Adrenal gland (tissue), 9 donors: ENCODE measurements at regions not wholly inside any gene's neighbourhood (a gene's known extent, or its start where the extent isn't known, plus 50 kb on each side); places are given as distances from the start of the nearest gene placed in this dataset.

Source experiments
- DNase-seq, 7 donors: peaks; one replicate each; pipeline ENCODE4 v3.0.0-alpha.2; 2019 to 2020
- H3K27ac ChIP-seq, 5 donors: fragments of 200-600 bp; sonication (generic) in 4 of 5; 1 replicate in 3 of 5; 2 replicates in 2 of 5; pipeline versions ENCODE4 v1.5.1 to v1.8.0; 2016 to 2020; ENCODE audit warnings: mild to moderate bottlenecking in 1 of 5
- H3K27me3 ChIP-seq: fragments of 200-600 bp; 2 replicates; pipeline ENCODE4 v1.8.0; 2021
- H3K36me3 ChIP-seq, 2 donors: fragments of 200-600 bp; replicated peaks in 1 of 2; 1 replicate in 1 of 2; 2 replicates in 1 of 2; pipeline versions ENCODE4 v1.5.1 to v1.8.0; 2018 to 2022
- H3K4me1 ChIP-seq, 2 donors: fragments of 200-600 bp; replicated peaks in 1 of 2; 1 replicate in 1 of 2; 2 replicates in 1 of 2; pipeline versions ENCODE4 v1.5.1 to v1.8.0; 2018 to 2021
- H3K4me3 ChIP-seq, 4 donors: fragments of 200-600 bp; sonication (generic) in 3 of 4; one replicate each; pipeline ENCODE4 v1.5.1; 2016 to 2018
- H3K9me3 ChIP-seq, 3 donors: fragments of 200-600 bp; sonication (generic) in 1 of 3; replicated peaks in 1 of 3; 1 replicate in 2 of 3; 2 replicates in 1 of 3; pipeline versions ENCODE4 v1.5.1 to v1.8.0; 2016 to 2021
- CTCF ChIP-seq, 6 experiments: fragments of 450-650 bp in 4 of 6; fragments of 200-600 bp in 2 of 6; sonication (generic) in 1 of 6; IDR thresholded peaks; 1 replicate in 5 of 6; 2 replicates in 1 of 6; pipeline versions ENCODE4 v1.5.1 to v1.8.0; 2016 to 2021; ENCODE audit warnings: antibody characterized with exemption in 6 of 6, mild to moderate bottlenecking in 2 of 6, moderate library complexity in 1 of 6
- POLR2A ChIP-seq, 2 donors: fragments of 450-650 bp; IDR thresholded peaks; one replicate each; pipeline ENCODE4 v1.6.1; 2017; ENCODE audit warnings: antibody characterized with exemption in 2 of 2, mild to moderate bottlenecking in 2 of 2, moderate library complexity in 1 of 2
- WGBS, 4 donors: extraction: QIAGEN DNeasy Blood & Tissue Kit in 2 of 4; methylation state at CpG; one replicate each; pipeline versions ENCODE4 v1.1.5 to v1.1.7; 2013 to 2017; 5-methylcytosine and 5-hydroxymethylcytosine counted together
- intact Hi-C, 2 donors: fragments of 100-400 bp; cut with DNase I; formaldehyde crosslinking; loops; one replicate each; pipeline versions ENCODE4 v1.14.1 to v1.15.0; 2022 to 2023
- donor health status: healthy with polysubstance abuse.
- donor health status: Bipolar disorder and iron deficiency.
- donor health status: DM: yes; HTN: yes; CAD: no.
- donor health status: DM: no; HTN: no; CAD: no.
- donor health status: DM: no; HTN: no; CAD: no.

DNA sequence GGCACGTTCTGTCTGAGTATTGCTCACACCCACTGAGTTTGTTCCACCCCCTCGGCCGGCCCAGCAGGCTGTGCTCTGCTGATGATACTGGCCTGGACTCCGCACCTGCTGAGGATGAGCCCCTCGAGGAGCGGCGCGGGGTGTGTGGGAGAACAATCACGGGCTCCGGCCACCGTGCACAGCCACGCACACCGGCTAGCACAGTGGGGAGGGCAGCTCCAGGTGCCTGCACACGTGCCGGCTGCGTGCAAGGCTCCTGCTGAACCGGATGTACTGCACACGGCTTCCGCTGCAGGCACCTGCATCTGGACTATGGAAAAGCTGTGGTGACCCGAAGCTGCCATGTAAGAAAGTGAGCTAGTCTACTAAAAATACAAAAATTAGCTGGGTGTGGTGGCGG, 485.2 kb upstream of the CDH9 start:
- H3K9me3 ChIP-seq: no peaks in the 10 kb centered on the region
- H3K4me3 ChIP-seq: no peak overlapping the region
- H3K4me1 ChIP-seq: no peaks in the 10 kb centered on the region
- no peak for DNase-seq
- no peak for TF ChIP-seq CTCF (IDR thresholded peaks at IDR 0.05)
- TF ChIP-seq POLR2A (IDR thresholded peaks at IDR 0.05): no peak
- WGBS, 4 donors: 76 to 96% (median 93%) methylated on average over 8 to 21 of the region's 21 CpGs
- intact Hi-C loops: no loop called here
- no peaks in the 10 kb centered on the region for H3K36me3 ChIP-seq
- H3K27ac ChIP-seq: no peak overlapping the region
- H3K27me3 ChIP-seq: no peaks in the 10 kb centered on the region

DNA sequence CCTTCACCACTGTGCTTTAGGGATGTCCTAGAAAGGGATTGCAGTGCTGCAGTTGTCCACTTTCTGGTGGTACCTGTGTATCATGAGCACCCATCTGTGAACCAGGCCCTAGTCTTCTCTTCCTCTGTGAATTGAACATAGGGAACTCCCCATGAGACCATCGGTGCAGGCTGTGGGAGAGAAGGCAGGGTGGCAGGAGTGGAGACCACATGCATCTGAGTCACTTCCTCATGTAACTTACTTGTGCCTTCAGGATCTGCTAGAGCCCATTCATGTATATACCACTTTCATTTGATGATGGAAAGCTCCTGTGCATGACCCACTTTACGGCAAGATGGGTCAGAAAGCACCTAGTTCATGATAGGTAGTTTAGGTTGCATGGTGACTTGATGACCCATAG, 478.1 kb upstream of the CDH9 start:
- no peak overlapping the region for H3K4me3 ChIP-seq
- H3K36me3 ChIP-seq: no peaks in the 10 kb centered on the region
- H3K27me3 ChIP-seq: no peaks in the 10 kb centered on the region
- H3K4me1 ChIP-seq: no peaks in the 10 kb centered on the region
- no peaks in the 10 kb centered on the region for H3K9me3 ChIP-seq
- intact Hi-C loops: no loop called here
- H3K27ac ChIP-seq: no peak overlapping the region
- DNase-seq: no peak
- WGBS, 4 donors: 83 to 89% (median 85%) methylated on average over 1 to 2 of the region's 2 CpGs
- TF ChIP-seq CTCF (IDR thresholded peaks at IDR 0.05) (no peak), POLR2A (IDR thresholded peaks at IDR 0.05) (no peak)

DNA sequence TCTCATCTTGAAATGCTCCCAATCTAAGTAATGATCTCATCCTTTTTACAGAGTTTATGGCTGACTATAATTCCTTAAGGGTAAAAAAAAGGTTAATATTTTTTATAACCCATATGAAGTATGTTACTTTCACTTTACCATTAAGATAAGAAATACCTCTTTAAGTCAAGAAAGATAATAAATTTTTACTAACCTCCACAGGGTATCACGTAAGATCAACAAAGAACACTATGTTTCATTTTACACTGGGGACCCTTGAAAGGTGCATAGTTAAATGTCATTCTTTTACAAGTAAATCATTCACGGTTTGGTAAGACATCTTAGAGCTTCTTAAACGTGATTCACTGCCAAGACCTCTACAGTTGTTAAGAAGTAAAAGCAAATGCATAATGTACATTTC, 472.7 kb upstream of the CDH9 start:
- intact Hi-C loops: no loop called here
- Histone ChIP-seq H3K4me3 (no peak overlapping the region), H3K36me3 (no peaks in the 10 kb centered on the region), H3K9me3 (peaks cover 0 to 7% (median 0%) of the 10 kb centered on the region in 3 donors), H3K4me1 (no peaks in the 10 kb centered on the region), H3K27me3 (no peaks in the 10 kb centered on the region), H3K27ac (no peak overlapping the region)
- DNase-seq: no peak
- 30 to 40% (median 35%) methylated on average over 3 of the region's 3 CpGs for WGBS, 4 donors
- TF ChIP-seq POLR2A (IDR thresholded peaks at IDR 0.05) (no peak), CTCF (IDR thresholded peaks at IDR 0.05) (no peak)

GRCh38 chr5:27503813-27504212, 465.4 kb upstream of the CDH9 start:
- no peaks in the 10 kb centered on the region for H3K36me3 ChIP-seq
- no peaks in the 10 kb centered on the region for H3K4me1 ChIP-seq
- 56 to 71% (median 63%) methylated on average over 3 of the region's 3 CpGs for WGBS, 4 donors
- no peak overlapping the region for H3K27ac ChIP-seq
- no peak overlapping the region for H3K4me3 ChIP-seq
- no peak for TF ChIP-seq POLR2A (IDR thresholded peaks at IDR 0.05)
- TF ChIP-seq CTCF (IDR thresholded peaks at IDR 0.05): no peak
- no peaks in the 10 kb centered on the region for H3K9me3 ChIP-seq
- intact Hi-C loops: no loop called here
- DNase-seq: no peak
- no peaks in the 10 kb centered on the region for H3K27me3 ChIP-seq
